Glomerular endothelial cell (primary cell): ENCODE measurements at regions not wholly inside any gene's neighbourhood (a gene's known extent, or its start where the extent isn't known, plus 50 kb on each side); places are given as distances from the start of the nearest gene placed in this dataset.

Experiments
- DNase-seq: peaks from one replicate; pipeline ENCODE4 v3.0.0-alpha.2; 2011; ENCODE audit warnings: low read depth, low spot score; ENCODE audit errors: extremely low read depth

DNA sequence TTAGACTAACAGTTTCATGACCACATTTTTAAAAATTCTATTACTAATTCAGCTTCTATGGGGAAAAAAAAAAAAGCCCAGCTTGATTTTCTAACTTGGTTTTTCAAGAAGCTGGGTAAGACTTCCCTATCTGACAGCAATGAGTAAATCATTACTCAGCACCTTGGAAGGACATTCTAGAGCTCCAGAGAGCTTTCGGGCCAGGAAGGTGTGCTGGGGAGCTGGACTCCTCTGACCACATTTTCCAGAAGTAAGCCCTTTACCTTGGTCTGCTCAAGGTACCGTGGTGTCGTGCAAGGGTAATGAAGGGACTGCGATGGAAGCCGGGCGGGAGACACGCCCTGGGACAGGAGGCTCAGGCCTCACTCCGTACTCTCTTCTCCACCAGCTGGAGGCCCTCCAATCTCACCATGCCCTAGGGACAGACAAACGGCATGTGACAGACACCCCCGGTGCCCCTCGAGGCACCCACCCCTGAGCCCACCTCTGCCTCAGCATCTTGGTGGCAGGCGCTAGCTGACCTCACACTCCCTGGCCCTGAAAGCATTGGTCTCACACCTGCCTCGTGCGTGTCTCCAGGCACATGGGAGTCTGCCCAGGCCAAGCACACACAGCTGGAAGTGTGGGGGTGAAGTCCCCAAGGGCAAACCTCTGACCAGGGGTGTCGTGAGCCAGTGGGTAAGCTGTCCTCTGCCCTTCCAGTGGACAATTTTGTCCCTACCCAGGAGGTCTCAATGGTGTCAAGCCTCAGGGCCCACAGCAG, 152.1 kb downstream of the OAT start:
- no peak for DNase-seq

DNA sequence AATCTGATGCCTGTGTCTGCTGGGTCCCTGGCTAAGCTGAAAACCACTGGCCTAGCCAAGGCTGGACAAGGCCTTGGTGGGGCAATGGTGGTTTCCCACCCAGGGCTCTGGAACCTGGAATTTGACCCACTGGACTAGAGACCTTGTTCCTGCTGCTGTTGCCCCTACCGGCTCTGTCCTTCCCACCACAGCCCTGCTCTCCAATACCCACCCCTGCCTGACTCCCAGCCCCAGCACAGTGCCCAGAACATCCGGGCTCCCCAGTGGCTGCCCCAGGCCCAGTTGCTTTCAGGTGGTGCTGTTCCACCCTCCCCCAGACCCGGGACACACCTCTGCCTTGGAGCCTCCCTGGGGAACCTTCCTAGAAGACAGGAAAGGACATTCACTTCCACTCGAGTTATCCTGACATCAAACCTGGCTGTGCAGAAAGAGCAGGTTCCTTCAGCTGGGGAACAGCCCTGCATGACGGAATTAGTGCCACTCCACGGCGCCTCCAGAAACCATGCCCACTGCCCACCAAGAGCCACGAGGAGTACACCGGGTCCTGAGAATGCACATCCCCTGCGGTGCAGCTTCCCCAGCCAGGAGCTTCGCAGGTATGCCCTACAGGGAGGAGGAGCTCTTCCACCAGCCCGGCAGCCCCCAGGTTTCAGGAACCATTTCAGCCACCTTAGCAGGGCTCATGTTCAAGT, 152.8 kb downstream of the OAT start:
- no peak for DNase-seq

DNA sequence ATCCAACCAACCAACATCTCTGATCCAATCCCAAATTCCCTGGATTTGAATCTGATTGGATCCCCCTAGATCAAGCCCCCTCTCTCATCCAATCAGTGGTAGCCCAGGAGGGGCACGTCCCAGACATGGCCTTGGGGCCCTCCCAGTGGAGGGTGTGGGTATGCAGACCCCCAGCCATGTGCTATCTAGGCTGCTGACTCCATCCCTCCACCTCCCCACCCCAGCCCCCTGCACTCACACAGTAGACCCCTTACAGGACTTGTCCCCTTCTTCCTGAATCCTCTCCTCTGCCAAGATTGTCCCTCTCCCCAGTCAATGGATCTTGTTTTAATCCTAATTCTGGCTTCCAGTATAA, 153.4 kb downstream of the OAT start:
- DNase-seq = no peak

DNA sequence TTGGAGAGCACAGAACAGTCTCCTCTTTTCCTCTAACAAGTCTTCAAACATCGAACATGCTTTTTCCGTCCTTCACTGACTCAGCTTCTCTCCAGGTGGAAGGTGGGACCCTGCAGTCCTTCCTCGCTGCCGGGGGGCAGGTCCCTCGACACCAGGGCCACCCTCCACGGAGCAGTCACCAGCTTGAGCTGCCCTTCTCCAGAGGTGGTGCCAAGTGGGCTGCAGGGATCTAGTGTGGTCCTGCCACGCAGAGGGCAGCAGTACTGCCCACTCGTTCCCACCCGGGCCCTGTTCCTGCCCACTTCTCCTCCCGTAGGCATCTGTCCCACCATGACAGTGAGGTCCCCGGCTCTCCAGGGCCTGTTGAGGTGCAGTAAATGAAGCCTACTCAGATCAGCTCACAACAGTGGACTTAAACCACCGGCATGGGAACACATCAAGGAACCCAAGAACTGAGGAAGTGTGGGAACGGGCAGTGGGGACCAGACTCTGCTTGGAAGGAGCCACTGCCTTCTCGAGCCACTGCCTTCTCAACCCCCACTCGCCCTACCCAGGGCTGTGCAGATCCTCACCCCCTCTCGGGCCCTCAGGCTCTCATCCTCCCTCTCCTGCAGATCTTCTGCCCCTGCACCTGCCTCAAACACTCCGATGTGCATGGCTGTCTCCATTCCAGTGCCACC, 153.9 kb downstream of the OAT start:
- no peak for DNase-seq

DNA sequence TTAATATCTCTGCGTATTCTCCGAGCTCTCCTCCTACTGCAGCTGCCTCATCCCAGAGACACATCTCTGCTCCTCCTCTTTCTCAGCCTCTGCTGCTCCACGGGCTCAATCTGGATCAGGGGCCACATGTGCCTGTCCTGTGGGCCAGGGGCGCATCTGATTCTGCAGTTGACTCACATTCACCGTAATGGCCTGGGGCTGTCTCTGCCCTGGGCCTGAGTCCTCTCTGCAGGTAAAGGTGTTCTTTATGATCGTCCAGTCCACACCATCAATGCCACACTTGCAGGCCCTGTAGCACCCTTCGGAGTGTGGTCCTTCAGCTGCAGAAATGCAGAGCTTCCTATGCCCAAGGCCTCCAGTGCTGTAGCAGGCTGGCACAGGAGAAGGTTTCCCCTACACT, 154.5 kb downstream of the OAT start:
- no peak for DNase-seq

DNA sequence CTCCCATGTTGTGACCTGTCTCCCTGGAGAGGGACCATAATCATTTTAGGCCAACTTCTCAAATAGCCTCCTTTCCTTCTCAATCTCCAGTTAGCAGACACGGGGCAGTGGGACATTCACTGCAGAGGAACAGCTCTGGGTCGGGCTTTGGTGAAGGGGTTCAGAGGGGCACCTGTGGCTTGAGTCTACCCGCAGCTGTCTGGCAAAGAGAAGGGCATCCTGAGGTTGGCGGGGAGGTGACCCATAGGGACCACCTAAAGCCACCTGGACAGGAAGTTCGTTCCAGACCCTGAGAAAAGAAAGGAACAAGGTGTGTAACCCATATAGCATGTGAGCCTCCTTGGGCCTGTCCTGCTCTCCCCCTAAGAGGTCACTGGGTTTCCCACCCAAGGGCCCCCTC, 155.0 kb downstream of the OAT start:
- DNase-seq = no peak

DNA sequence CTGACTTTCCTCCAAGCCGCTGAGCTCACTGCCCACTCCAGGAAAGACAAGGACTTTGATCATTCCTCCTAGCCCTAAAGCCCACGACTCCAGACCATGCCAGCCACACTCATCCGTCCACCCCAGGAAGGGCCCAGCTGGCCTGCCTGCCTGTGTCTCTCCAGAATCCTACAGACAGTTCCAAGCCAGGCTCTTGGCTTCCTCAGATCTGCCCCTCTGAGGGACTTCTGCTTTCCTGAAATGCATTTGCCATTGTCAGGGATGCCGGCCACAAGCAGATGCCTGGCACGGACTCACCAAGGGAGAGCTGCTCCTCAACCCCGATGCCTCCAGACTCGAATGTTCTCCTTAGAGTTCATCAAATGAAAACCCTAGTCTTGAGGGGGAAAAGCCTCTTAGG, 155.8 kb downstream of the OAT start:
- DNase-seq = no peak

DNA sequence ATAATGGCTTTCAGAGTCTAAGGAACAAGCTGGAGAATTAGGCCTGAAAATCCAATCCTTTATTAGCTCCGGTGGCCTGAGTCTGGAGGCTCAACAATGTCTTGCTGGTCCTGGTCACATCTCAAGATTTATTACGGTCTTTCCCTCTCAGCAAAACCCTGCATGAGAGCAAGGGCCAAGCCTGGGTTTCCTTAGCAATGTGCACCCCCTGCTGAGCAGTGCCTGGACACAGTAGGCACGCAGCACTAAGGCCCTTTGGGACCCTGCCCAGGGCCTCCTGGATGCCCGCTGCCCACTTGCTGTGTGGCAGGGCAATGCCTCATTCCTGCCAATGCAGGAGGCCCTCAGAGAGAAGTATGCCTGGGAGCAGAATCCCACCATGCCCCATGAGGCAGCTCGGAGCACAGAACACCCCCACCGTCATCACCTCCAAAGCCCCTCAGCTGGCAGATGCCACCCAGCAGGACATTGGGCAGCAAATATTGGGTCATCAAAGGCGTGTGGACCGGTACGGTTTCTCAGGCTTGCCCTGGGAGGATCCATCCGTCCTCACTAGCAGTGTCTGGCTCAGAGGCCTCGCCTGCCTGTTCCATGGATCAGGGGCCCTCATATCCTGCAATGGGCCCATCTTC, 156.4 kb downstream of the OAT start:
- DNase-seq = no peak

DNA sequence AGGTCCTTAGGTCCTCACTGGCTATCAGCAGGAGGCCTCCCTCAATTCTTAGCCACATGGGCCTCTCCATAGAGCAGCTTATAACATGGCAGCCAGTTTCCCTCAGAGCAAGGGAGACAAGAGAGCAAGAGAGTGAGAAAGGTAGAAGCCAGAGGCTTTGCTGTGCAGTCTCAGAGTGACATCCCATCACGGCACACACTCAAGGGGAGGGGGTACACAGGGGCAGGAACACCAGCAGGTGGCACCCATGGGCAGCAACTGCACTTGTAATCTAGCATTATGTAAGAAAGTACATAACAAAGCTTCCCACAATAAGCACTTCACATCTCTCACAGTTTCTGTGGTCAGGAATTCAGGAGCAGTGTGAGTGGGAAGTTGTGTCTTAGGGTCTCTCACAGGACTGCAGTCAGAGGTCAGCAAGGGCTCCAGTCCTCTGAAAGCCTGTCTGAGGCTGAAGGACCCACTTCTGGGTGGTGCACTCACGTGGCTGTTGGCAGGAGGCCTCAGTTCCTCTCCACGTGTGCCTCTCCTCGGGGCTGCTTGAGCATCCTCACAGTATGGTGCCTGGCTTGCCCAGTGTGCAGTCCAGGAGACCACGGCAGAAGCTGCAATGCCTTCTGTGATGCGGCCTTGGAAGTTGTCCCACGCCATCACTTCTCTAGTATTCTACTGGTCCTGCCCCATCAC, 159.4 kb downstream of the OAT start:
- no peak for DNase-seq

DNA sequence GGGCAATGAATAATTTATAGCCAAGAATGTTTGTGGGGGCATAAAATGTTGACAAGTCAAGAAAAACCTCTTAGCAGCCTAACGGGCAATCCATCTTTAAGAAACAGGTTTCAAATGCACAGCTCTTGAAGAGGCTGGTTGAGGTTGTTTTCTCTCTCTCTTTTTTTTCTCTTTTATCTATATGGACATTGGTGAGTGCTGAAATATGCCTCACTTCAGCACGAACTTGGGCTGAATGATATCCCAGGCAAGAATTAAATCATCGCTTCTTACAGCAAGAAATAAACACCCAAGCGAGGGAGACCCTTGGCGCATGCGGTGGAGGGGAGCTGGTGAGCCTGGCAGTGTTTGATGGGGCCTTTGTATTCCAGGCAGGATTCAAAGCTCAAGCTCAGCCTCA, 160.9 kb downstream of the OAT start:
- DNase-seq = no peak

DNA sequence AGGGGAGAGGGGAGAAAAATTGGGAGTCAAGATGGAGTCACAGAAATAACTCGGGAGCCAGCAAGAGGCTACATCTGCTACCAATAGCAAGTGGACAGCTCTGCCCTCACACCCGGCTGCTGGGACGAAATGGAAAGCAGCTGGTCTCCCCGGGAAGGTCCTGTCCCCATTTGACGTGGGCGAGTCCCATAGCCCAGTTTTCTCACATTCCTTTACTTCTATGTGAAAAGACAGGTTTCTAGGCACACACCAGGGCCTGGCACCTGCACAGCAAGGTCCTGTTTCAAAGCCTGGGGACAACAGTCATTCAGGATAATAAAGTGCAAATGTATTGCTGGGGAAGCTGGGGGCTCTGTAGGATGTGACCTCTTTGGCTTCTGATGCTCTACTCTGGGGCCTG, 162.6 kb downstream of the OAT start:
- no peak for DNase-seq

DNA sequence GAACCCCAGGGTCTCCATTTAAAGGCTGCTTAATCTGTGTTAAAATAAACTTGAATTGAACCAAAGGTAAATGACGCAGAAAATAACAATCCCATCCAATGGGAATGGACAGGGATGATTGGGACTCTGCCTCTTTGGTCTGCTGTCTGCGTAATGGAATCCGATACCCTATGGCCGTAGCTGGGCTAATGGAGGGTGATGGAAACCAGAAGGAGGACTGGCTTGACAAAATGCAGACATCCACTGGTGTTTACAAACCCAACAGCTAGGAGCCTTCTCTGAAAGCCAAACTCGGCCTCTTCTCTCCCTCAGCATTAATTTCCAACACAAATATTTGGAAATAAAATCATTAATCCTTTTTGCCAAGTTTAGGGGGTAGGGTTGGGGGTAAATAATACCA, 162.2 kb upstream of the CHST15 start:
- DNase-seq = no peak

DNA sequence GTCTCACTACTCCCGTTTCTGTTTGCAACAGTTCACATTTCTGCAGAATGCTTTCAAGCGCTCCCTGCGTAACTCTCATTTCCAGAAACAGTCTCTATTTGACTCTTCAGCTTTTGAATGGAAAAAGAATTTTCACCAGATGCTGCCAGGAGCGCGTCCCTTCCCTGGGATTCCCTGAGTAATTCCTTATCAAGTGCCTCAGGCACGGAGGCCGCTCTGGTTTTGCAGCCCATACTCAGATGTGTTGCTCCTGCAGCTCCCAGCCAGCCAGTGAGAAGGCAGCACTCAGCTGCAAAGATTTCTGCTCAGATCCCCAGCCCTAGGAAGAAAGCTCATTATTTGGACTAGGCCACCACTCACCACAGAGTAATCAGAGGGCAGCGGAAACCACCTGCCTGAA, 161.1 kb upstream of the CHST15 start:
- no peak for DNase-seq

DNA sequence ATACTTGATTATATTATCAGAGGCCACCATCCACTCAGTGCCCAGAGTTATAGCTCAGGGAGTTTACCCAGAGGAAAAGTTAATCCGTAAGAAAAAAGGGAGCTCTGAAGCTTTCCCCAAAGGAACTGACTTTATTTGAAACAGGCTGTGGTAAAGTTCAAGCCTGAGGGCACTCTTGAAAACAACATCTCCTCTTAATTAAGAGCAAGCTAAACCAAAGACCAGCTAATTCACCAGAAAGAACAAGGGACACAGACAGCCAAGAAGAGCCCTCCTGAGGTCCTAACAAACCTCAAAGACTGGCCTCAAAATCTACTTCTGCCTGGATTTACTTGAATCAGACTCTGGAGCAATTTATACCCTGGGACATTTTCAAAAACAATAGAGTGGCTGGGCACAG, 159.6 kb upstream of the CHST15 start:
- DNase-seq = no peak

DNA sequence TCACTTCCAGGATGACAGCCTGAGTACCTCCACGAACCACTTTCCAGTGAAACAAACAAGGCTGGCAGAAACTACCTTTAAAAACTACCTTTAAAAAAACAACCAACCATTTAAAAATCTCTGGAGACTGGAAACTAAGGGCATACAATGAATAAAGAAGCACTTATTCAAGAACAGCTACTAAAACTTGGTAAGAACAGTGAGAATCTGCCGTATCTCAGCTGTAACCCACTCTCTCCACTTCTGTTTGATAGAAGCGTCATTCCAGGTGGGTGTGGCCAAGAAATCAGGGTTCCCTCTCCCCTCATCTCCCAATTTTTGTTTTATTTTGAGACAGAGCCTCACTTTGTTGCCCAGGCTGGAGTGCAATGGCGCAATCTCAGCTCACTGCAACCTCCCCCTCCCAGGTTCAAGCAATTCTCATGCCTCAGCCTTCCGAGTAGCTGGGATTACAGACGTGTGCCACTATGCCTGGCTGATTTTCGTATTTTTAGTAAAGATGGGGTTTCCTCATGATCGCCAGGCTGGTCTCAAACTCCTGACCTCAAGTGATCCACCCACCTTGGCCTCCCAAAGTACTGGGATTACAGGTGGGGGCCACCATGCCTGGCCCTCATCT, 158.8 kb upstream of the CHST15 start:
- DNase-seq = no peak

DNA sequence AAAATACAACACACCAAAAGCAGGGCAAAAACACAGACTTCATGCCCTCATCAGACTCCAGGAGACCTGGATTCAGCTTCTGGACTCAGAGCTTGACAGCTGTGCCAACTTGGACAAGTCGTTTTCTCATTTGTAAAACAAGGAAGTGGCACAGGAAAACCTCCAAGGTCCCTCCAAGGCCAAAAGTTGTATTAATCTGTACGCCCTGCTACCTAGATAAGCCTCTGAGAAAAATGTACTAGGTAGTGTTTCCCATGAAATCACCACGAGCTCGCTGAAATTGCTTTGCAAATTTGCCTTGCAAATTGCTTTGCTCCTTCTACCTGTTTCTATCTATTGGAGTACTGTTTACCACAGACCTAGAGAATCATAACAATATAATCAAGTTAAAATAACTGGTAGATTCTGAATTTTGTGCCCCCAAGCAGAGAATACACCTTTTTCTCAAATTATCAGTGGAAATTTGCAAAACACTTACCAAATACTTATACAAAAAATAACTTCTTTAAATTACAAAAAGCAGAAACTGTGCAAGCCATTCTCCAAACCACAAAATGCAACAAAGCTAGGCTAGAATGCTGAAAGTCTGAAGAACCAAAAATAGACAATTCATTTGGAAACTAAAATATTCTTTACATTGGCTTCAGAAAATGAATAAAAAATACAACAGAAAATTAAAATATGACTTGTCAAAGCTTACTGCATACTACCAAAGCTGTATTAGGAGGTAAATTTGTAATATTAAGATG, 158.1 kb upstream of the CHST15 start:
- no peak for DNase-seq

DNA sequence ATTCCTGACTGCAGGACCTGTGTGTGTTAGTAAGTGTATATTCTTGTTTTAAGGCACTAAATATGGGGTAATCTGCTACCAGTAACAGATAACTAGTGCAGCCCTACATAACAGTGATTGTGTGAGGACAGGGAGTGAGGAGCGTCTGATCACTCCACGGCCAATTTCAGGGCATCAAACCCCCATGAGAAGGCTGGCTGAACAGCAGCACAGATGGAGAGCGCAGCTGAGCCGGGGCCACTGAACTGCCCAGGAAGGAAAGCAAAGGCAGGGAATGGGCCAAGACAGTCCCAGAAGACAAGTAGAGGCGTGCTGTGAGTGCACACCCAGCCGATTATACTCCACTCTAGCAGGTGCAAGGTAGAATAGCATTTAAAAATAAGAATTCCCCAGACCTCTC, 157.1 kb upstream of the CHST15 start:
- DNase-seq = no peak

DNA sequence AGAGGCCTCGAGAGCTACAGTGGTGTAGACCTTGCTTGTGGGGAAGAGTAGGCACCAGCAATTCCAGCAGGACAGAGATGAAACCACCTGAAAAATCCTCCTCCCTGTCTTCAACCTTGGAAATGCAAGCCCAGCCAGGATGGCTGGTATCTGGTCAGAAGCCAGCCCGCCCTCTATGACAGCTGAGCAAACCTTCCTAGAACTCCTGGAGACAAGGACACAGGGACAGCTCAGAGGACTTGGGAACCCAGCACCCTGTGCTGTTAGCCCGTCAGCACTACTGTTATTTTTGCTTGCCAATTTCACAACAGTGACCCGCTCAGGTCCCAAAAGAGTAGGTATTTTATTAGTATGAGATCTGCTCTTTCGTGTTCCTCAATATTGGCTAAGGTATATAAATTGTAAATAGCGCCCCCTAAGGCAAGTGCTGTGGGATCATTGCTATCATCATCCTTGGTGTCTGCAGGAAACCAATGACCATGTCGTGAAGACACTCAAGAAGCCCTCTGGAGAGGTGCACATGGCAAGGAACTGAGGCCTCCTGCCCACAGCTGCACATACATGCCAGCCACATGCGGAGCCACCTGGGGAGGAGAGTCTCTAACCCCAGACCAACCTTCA, 156.5 kb upstream of the CHST15 start:
- no peak for DNase-seq

DNA sequence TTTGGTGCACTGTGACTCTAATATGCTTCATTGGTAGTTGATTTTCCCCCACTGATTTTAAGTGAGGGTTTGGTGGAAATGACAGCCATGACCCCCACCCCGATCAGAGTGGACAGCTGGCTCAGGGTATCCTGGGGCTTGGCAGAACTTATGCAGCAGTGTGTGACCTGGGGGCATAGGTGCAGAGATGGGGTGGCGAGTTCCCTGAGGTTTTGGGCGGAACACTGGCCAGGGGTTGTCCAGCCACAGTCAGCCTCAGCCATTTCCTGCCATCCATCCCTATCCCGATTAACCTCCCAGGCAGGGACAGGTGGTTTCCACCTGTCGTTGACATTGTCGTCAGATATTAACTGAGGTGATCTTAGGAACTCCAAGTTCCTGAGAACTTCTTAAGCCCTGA, 155.8 kb upstream of the CHST15 start:
- DNase-seq = no peak
